LNCAP (cell line): ENCODE measurements at regions not wholly inside any gene's neighbourhood (a gene's known extent, or its start where the extent isn't known, plus 50 kb on each side); places are given as distances from the start of the nearest gene placed in this dataset.

Source experiments
- CTCF ChIP-seq: fragments of 450-650 bp; IDR thresholded peaks from 2 replicates; pipeline ENCODE4 v1.5.1; 2017; ENCODE audit warnings: mild to moderate bottlenecking

- TF ChIP-seq CTCF = no peak
These were observed 64.5 kb upstream of the VASH1 start for GRCh38 chr14:76696791-76697190.

GRCh38 chr14:76697246-76697905 is 63.9 kb upstream of the VASH1 start:
- TF ChIP-seq CTCF = no peak

- TF ChIP-seq CTCF = no peak
These were observed 63.1 kb upstream of the VASH1 start for GRCh38 chr14:76698191-76698590.

GRCh38 chr14:76698631-76699030 is 62.6 kb upstream of the VASH1 start:
- no peak for TF ChIP-seq CTCF

- TF ChIP-seq CTCF = no peak
These were observed 61.9 kb upstream of the VASH1 start for GRCh38 chr14:76699209-76699938.

- no peak for TF ChIP-seq CTCF
These were observed 61.2 kb upstream of the VASH1 start for GRCh38 chr14:76699939-76700590.

GRCh38 chr14:76701436-76701835 is 59.8 kb upstream of the VASH1 start:
- TF ChIP-seq CTCF = no peak
